ENCODE measurements at regions not wholly inside any gene's neighbourhood (a gene's known extent, or its start where the extent isn't known, plus 50 kb on each side); places are given as distances from the start of the nearest gene placed in this dataset.

GRCh38 chr17:54255696-54256095 is 433.0 kb downstream of the KIF2B start:
- DNase-seq (ENCODE audit: low read depth): no peak
- no peak overlapping the region for H3K4me3 ChIP-seq (ENCODE audit: low read length)
- TF ChIP-seq, protein P1, sequence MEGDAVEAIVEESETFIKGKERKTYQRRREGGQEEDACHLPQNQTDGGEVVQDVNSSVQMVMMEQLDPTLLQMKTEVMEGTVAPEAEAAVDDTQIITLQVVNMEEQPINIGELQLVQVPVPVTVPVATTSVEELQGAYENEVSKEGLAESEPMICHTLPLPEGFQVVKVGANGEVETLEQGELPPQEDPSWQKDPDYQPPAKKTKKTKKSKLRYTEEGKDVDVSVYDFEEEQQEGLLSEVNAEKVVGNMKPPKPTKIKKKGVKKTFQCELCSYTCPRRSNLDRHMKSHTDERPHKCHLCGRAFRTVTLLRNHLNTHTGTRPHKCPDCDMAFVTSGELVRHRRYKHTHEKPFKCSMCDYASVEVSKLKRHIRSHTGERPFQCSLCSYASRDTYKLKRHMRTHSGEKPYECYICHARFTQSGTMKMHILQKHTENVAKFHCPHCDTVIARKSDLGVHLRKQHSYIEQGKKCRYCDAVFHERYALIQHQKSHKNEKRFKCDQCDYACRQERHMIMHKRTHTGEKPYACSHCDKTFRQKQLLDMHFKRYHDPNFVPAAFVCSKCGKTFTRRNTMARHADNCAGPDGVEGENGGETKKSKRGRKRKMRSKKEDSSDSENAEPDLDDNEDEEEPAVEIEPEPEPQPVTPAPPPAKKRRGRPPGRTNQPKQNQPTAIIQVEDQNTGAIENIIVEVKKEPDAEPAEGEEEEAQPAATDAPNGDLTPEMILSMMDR (conservative IDR thresholded peaks at IDR 0.05; ENCODE audit: low read depth, low read length): no peak

- TF ChIP-seq, protein P1 (conservative IDR thresholded peaks at IDR 0.05; ENCODE audit: low read depth, low read length): no peak
- no peak overlapping the region for H3K4me3 ChIP-seq (ENCODE audit: low read length)
- no peak for DNase-seq (ENCODE audit: low read depth)
Measured at GRCh38 chr17:54256401-54256929, 433.7 kb downstream of the KIF2B start.

- TF ChIP-seq, protein P1 (conservative IDR thresholded peaks at IDR 0.05; ENCODE audit: low read depth, low read length): no peak
- no peak overlapping the region for H3K4me3 ChIP-seq (ENCODE audit: low read length)
- no peak for DNase-seq (ENCODE audit: low read depth)
Measured at GRCh38 chr17:54257440-54257839, 434.7 kb downstream of the KIF2B start.

GRCh38 chr17:54259476-54259875 is 436.7 kb downstream of the KIF2B start:
- H3K4me3 ChIP-seq (ENCODE audit: low read length): no peak overlapping the region
- no peak for DNase-seq (ENCODE audit: low read depth)
- TF ChIP-seq, protein P1 (conservative IDR thresholded peaks at IDR 0.05; ENCODE audit: low read depth, low read length): no peak

DNA sequence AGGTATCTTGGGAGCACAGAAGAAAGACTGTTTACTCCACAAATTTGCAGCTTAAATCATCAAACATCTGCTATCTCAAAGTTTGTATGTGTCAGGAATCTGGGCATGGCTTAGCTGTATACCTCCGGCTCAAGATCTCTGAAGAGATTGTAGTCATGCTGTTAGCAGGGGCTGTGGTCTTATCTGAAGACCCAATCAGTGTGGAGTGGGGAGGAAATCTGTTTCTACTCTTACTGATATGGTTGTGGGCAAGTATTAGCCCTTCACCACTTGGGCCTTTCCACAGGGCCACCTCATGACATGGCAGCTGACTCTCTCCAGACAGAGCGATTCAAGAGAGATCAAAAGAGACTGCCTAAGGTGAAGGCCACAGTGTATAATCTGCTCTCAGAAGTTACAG is 438.7 kb downstream of the KIF2B start:
- TF ChIP-seq, protein P1 (conservative IDR thresholded peaks at IDR 0.05; ENCODE audit: low read depth, low read length): no peak
- DNase-seq (ENCODE audit: low read depth): no peak

DNA sequence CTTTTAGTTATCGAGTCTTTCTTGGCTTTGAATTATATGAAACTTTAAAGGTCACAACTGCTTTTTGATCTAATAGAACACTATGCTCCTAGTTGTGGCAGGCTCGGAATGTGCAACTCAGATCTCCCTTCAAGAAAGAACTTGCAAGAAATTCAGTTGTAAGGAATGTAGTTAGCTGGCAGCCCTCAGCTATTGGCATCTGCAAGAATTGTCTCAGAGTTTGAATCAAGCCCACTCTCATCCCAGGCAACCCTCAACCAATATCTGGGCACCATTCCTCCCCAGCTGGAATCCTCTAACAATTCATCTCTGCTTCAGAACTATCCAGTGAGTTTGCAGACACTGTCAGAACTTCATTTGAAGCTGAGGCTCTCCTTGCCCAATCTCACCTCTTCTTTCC is 447.2 kb downstream of the KIF2B start:
- no peak overlapping the region for H3K4me3 ChIP-seq (ENCODE audit: low read length)
- no peak for DNase-seq (ENCODE audit: low read depth)
- TF ChIP-seq, protein P1 (conservative IDR thresholded peaks at IDR 0.05; ENCODE audit: low read depth, low read length): no peak

More for the DNA sequence above, 438.7 kb downstream of the KIF2B start:
- no peak overlapping the region for H3K4me3 ChIP-seq (ENCODE audit: low read length)

GRCh38 chr17:54270499-54270898 is 447.8 kb downstream of the KIF2B start:
- no peak for DNase-seq (ENCODE audit: low read depth)
- H3K4me3 ChIP-seq (ENCODE audit: low read length): no peak overlapping the region
- TF ChIP-seq, protein P1 (conservative IDR thresholded peaks at IDR 0.05; ENCODE audit: low read depth, low read length): no peak
